KBM-7 (cell line): ENCODE measurements at regions not wholly inside any gene's neighbourhood (a gene's known extent, or its start where the extent isn't known, plus 50 kb on each side); places are given as distances from the start of the nearest gene placed in this dataset.

Experiments
- DNase-seq: peaks from one replicate; pipeline ENCODE4 v3.0.0-alpha.2; 2015
- in situ Hi-C: fragments of 300-500 bp; cut with MboI; formaldehyde crosslinking; loops from 2 replicates; pipeline ENCODE4 v1.14.3; 2020; ENCODE audit warnings: low sequenced_read_pairs, low pct_unique_long_range_greater_than_20kb, mixed read lengths

DNA sequence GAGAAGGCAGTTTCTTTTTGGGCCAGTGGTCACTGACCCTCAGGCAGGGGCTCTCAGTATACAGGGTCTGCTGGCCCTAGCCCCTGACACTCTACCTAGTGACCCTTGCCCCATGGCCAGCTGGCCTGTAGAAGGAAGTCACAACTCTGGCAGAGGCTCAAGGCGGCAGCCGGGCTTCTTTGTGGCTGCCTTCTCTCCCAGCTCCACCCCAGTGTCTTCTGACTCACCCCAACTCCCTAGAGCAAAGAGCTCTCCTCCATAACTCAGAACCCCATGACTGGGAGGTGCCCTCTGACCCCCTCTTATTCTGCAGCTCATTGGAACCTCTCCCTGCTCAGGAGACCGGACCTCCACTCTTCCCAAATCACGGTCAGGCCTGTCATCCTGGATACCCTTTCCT lies 358.2 kb downstream of the FGFR2 start:
- no peak for DNase-seq
- in situ Hi-C loops = no loop called here

DNA sequence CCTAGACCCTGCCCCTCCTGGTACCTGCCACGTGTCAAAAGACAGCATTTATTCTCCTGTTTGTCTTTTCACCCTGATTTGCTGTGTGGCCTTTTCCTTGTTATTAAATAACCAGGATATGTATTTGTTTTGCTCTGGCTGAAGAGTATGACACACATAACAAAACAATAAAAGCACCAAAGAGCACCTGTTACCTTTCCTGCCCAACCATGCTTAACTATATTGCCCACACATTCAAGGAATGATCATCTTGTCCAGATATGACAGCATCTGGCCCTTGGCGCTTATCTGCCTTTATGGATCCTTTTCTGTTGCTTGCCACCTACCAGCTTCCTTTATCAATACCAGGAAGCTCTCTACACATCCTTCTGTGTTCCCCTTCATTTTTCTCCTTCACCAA lies 357.7 kb downstream of the FGFR2 start:
- DNase-seq = no peak
- in situ Hi-C loops = no loop called here

DNA sequence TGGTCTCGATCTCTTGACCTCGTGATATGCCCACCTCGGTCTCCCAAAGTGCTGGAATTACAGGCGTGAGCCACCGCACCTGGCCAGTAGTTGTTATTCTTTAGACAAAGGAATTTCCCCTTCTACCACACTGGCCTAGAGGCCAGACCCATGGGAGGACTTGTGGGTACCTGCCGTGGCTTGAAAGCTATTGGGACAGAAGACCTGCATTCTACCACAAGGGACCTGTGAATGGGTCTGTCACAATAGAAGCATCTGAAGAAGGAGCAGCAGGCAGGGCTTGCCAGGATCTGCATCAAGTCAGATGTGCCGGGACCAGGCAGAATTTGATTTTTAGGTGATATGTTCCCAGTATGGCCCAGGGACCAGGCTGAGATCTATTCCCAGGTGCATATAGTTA lies 356.9 kb downstream of the FGFR2 start:
- DNase-seq = no peak
- in situ Hi-C loops = no loop called here

DNA sequence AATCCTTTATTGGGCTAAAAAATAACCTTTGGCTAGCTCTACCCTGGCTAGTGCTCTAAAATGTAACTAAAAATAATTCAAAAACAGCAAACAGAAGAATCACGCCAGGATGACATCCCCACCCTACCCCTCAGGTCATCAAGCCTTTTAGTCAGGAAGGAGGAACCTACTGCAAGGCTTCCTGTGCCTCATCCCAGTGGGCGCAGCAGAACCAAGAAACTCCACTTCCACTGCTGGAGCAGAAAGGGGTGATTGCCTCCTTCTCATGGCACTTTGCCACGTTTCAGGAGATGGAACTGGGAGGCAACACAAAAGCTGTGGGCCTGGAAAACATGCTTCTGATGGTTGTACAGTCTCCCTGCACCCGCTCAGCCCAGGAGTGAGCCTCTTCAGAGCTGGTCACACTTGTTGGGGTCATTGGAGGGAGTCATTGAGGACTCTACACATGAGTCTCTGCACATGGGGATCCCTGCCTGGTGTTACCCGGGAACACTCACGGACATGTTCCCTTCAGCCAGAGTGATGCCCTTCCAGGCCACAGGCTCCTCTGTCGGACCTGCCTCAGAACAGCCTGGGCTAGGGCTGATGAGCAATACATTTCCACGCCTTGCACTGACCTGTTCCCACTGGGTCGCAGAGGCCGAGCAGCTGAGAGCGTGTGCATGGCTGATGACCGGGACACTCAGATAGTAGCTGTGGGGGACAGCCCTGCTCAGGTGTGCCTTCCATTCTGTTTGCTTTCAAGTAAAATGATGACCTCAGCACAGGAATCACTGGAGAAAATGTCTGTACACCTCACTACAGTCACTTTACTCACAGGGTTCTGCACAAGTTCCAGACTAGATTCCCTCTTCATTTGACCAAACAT lies 355.3 kb downstream of the FGFR2 start:
- no peak for DNase-seq
- in situ Hi-C loops = no loop called here

DNA sequence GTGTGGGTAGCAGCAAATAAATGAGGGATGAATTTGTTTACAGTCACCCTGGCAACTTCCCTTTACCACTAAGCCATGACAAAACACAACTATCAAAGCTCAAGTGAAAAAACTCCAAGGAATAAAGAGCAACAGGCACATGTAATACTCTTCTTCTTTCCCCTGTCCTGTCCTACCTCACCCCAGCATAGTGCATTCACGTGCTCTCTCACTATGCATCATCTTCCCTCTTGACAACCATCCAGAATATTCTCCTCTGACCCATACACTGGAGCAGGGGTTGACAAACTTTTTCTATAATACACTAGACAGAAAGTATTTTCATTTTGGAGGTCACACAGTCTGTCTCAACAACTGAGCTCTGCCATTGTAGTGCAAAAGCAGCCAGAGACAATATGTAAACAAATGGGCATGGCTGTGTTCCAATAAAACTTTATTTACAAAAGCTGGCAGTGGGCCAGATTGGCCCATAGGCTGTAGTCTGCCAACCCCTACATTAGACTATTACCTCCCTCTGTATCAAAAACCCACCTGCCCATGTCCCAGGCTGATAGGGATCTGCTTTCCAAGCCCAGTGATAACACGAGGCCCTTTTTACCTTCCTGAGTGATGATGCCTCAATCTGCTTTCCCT lies 354.5 kb downstream of the FGFR2 start:
- in situ Hi-C loops = no loop called here
- DNase-seq = no peak

DNA sequence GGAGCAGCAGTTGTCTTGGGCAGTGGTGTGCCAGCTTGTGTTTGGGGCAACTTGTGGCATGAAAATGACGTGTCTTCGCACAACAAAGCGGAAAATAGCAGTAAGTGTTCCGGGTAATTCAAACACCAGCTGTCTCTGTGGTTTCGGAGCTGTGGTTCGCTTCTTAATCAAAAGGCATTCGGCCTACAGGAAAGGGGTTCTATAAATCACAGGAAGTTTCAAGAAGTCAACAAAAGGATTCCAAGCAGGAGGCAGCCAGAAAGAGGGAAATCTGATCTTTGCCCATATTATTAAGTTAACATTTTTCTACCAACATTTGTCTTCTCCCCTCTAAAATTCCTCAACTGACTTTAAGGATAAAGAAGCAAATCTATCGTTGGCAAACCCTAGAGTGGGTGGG lies 353.4 kb downstream of the FGFR2 start:
- DNase-seq = no peak
- in situ Hi-C loops = no loop called here

DNA sequence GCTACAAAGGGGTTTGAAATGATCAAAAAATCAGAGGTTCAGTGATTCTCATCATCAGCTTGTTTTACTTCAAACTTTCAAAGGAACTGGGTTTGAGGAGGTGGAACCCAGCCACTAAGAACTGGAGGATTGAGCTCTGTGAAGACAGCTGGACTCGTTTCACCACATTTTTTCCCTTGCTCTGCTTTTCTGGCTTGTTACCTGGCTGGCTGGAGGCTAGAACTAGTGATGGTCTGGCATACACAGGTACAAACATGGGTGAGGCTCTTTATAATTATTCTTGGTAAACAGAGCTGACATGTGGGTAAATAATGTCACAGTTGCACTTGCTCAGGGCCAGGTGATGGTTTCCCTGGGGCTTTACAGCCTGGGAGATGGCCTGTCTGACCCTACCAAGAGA lies 352.5 kb downstream of the FGFR2 start:
- no peak for DNase-seq
- in situ Hi-C loops = no loop called here

DNA sequence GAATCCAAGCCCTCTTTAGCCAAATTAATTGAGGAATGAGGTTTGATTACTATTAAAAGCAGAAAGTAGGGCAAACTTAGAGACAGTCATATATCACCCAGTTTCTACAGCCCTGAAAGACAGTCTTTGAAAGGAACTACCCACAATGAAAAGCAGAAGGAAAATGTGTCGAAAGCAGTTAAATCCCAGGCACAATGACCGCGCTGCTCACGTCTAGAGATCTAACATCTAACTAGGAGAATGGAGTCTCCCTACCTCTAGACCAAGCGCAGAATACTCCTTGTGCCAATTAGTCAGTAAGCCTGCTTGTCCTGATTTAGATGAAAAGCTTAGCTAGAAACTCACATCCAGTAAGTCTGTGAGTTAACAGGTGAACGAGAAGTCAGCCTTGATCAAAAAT lies 350.0 kb downstream of the FGFR2 start:
- in situ Hi-C loops = no loop called here
- DNase-seq = no peak

DNA sequence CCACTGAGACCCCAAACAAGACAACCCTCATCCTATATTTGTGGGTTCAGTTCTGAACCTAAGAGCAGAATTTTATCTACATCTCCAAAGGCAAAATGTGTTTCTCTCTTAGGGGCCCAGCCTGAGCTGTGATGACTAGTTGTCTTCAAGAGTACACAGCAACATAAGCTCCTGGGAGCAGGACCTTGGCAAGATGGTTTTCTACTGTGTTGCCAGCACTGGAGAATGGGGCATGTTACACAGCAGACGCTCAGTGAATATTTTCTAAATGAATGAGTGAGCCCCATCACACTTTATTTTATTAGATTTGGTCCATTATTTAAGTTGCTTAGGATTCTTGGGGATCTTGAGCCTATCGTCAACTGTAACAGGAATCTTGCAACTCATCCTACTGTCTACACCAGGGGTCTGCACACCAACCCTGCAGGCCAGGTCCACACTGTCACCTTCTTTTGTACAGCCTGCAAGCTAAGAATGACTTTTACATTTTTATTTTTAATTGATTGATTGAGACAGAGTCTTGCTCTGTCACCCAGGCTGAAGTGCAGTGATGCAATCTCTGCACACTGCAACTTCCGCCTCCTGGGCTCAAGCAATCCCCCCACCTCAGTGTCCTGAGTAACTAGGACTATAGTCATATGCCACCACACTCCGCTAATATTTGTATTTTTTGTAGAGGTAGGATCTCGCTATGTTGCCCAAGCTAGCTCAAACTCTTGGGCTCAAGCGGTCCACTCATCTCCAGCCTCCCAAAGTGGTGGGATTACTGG lies 347.1 kb downstream of the FGFR2 start:
- in situ Hi-C loops = no loop called here
- no peak for DNase-seq

DNA sequence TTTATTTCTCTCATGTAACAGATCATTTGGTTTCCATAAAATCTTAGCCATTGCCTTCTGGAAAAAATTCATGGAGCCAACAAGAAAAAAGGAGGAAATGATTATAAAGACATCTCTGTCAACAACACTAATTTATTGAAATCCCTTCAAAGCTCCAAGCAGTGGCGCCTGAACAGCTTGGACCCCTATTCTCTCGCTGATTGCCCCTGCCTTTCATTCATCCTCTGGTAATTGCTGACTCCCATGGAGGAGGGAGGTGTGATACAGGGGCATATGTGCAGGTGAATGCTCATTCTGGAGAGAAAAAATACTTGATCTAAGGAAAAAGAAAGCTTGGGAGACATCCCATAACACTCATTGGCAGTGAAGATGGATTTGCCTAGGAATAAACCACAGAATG lies 345.5 kb downstream of the FGFR2 start:
- in situ Hi-C loops = no loop called here
- no peak for DNase-seq

DNA sequence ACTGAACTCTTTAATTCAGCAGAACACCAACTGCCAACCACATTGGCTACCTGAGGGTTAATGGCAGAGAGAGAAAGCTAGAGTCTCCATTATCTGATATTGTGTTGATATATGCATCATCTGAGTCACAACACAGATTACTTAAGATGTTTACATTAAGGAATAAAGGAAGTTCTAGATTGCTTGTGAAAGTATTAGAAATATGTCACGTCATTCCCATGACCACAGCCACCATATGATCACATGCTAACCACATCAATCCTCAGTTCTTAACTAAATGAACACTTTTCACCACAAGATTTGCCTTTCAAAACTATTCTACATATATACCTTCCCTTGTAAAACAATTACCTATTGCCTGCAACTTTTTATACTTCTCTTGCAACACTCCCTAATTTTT lies 337.9 kb downstream of the FGFR2 start:
- no peak for DNase-seq
- in situ Hi-C loops = no loop called here

DNA sequence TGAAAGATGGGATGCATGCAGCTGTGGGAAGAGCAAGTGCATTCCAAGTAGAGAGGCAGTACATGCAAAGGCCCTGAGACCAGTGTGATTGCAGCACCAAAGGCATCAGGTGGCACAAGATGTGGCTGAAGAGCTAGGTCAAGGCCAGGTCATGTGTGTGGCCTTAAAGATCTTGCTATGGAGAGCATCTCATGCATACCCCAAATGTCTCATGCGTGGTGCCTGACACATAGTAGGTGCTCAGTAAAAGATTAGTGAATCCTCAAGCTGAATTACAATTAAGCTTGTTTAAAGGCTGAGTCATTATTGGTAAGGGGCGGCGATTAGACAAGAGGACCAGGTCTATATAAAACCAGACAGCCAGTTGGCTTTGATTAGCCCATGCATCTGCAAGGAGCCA lies 336.6 kb downstream of the FGFR2 start:
- in situ Hi-C loops = no loop called here

DNA sequence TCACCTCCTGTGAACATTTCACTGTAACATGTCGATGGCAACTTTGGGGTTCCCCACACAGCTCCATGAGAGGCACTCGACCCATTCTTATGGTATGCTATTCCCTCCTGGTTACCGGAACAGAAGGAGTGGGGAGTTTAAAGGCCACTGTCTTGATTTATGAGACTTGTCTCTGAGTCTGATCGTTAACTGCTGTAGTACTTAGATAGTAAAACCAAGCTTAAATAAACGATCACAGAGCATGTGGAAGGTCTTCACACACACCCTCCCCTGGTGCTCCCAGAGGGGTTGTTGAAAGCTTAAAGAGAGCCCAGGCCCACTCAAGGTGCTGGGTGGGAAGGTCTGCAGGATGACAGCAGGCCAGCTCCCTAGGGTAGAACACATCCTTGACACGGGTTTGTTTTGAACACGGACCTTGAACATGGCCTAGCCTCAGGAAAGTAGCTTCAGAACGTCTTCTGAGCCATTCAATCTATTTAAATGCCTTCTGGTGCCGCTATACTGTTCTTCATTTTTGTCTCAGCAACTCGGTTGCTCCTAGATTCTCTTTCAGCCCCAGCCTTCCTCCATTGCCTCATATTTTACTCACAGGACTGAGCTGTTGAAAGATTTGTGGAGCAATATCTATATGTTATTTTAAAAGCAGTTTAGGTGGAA lies 335.3 kb downstream of the FGFR2 start:
- in situ Hi-C loops = no loop called here
- no peak for DNase-seq

More for the DNA sequence above, 336.6 kb downstream of the FGFR2 start:
- DNase-seq = no peak

DNA sequence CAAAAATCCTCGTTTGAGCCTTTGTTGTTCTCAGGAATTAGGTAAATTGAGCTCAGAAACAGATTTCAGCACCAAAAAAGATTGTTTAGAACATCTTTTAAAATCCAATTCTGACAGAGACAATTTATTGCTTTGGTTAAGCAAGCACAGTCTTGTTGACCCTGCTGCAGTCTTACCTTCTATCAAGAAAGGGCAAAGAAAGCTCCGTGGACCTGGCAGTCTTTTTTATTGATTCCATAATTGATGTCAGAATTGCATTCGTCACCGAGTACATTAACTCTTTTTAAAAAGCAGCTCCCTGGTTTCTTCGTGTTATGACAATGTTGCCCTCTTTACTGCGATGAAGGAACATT lies 334.8 kb downstream of the FGFR2 start:
- in situ Hi-C loops = no loop called here
- no peak for DNase-seq

DNA sequence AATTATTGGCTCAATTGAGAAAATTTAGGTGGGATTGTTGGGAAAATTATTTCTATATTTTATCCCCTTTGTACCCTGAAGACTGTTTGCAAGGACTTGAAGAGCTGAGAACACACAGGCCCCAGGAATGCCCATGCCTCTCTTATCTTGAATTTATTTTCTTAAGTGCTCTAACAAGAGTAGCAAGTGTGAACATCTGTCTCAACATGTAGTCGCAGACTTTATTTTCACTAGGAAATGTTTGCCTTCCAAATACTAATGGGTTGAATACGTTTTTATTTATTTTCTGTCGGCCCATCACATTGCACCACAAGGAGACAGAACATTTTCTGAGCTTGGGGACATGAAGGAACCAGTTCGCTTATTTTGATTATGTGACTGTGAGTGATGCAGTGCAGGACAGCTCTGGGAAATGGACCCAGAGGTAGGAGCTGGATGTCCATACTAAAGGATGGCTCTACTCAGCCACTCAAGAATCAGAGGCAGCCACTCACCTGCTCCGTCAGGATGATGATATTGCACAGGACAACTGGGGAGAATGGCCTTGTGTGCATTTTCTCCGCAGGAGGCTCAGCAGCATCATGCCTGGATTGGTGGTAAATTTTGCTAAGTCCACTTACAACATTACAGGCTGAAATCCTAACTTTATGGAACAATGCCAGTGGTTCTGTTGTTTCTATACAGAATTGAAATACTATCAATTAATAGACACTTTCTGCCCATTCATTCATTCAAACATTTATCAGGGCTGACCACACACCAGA lies 332.7 kb downstream of the FGFR2 start:
- in situ Hi-C loops = no loop called here
- no peak for DNase-seq

DNA sequence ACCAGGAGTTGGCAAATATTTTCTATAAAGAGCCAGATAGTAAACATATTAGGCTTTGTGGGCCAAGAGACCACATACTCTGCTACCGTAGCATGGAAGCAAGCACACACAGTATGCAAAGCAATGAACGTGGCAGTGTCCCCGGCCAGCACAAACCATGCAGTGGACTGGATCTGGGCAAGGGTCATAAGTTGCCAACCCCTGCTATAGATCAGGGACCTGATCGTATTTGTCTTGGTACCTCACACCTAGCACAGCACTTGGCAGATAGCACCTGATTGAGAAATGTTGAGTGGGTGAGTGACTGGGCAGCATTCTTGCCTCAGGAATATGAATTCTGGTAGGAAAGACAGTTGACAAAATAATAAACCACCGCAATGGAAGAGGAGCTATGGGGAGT lies 331.9 kb downstream of the FGFR2 start:
- no peak for DNase-seq
- in situ Hi-C loops = no loop called here

DNA sequence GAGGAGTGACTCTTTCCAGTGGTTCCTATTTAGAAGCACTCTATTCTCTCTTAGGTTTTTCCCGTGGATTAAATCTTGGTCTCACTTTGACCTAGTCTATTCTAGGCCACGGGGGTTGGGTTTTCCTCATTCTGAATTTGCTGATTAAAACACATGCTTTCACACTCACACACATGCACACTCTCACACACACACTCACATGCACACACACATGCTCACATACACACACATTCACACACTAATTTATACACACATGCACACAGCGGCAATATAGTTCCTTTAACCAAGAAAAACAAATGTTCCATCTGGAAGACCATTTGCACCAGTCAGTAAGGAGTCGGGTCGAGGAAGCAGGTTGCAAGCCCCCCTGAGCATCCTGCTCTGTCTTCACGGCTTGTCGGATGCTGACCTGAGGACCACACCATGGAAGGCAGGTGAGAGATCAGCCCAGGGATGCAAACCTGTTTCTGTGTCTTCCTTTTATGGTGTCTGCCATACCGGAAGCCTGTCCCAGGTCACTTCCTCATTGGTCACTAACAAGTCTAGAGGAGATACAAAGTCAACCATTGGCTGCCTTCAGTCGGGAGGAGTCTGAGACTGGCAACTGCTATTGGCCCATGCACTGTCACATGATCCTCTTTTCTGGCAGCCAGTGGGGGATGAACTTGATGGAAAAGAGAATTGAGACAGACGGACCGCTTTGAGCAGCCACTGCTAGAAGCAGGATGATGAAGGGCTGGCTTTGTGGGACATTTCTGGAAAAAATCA lies 330.8 kb downstream of the FGFR2 start:
- DNase-seq = no peak
- in situ Hi-C loops = no loop called here

DNA sequence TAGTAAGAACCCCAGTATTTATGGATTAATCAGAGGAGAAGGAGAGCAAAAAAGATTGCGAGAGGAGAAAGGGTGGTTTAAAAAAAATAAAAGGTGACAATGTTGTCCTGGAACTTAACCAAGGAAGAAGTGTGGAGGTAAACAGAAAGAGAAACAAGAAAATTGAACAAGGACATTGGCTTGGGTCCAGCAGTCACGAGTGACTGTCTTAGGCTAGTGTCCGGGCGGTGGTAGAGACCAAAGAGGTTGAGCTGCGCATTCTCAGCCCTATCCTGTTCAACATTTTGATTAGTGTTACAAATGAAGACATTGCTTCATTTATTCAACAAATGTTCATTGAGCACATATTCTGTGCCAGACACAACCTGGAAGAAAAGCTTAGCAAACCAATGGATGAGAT lies 329.9 kb downstream of the FGFR2 start:
- in situ Hi-C loops = no loop called here
- no peak for DNase-seq
